Suppressor macrophage treated with lipopolysaccharide for 4 hours (primary cell): ENCODE measurements at regions not wholly inside any gene's neighbourhood (a gene's known extent, or its start where the extent isn't known, plus 50 kb on each side); places are given as distances from the start of the nearest gene placed in this dataset.
"Not testable (repeated sequence)": the region's sequence is repeated elsewhere in the genome, so short reads cannot be mapped to it uniquely, and the experiment has no call there.

Experiments used
- DNase-seq: peaks from one replicate; pipeline ENCODE4 v3.0.0-alpha.2; 2020

DNA sequence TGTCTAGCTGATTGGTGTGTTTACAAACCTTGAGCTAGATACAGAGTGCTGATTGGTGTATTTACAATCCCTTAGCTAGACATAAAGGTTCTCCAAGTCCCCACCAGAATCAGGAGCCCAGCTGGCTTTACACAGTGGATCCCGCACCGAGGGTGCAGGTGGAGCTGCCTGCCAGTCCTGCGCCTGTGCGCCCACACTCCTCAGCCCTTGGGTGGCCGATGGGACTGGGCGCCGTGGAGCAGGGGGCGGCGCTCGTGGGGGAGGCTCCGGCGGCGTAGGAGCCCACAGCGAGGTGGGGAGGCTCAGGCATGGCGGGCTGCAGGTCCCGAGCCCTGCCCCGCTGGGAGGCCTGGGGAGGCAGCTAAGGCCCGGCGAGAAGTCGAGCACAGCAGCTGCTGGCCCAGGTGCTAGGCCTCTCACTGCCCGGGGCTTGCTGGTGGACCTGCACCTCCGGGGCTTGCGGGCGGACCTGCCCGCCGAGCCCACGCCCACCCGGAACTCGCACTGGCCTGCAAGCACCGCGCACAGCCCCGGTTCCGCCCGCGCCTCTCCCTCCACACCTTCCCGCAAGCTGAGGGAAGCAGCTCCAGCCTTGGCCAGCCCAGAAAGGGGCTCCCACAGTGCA lies 51.0 kb upstream of the CDYL start:
- not testable (repeated sequence) for DNase-seq

DNA sequence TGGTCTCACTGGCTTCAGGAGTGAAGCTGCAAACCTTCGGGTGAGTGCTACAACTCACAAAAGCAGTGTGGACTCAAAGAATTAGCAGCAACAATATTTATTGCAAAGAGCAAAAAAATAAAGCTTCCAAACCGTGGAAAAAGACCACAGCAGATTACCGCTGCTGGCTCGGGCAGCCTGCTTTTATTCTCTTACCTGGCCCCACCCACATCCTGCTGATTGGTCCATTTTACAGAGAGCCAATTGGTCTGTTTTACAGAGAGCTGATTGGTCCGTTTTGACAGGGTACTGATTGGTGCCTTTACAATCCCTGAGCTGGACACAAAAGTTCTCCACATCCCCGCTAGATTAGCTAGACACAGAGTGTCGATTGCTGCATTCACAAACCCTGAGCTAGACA lies 51.5 kb upstream of the CDYL start:
- DNase-seq: not testable (repeated sequence)

DNA sequence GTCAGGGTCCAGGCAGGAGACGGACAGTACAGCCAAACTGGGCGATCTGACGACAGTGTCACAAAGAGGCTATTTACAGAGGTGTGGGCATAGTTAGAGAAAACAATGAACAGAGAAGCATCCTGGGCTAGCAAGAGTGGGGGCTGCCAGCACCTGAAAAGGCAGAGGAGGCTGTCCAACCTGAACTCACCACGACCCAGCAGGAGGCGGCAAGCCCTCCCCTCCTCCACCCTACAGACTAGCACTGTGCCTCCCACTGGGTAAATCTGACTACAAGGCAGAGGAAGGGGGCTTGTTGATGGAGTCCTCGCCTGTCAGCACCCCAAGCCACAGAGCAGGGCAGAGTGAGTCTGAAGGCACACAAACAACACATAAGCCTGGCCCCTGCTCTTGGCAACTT lies 52.8 kb upstream of the CDYL start:
- no peak for DNase-seq

DNA sequence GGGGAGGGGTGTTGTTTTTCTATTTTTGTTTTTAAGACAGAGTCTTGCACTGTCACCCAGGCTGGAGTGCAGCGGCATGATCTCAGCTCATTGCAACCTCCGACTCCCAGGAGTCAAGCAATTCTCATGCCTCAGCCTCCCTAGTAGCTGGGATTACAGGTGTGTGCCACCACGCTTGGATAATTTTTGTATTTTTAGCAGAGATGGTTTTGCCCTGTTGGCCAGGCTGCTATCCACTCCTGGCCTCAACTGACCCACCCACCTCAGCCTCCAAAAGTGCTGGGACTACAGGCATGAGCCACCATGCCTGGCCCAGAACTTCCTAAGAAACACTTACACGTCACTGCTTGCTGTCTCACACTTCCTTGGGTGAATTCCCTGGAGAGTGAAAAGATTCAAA lies 54.8 kb upstream of the CDYL start:
- DNase-seq: not testable (repeated sequence)

DNA sequence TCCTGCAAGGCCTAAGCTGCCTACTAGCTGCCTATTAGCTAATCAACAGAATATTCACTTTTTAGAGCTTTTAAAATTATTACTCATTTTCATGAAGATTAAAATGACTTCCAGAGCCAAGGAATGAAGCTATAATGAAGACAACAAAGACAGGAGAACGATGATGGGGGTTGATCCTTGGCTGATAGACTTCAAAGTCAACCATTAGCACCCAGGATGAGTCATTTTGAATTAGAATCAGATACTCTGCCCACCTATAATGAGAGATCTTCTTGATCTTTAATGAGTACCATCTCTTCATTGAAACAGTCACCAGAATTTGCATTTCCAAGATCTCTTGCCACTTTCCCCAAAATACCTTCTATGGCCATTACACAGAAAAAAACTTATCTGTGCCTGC lies 56.7 kb upstream of the CDYL start:
- no peak for DNase-seq

DNA sequence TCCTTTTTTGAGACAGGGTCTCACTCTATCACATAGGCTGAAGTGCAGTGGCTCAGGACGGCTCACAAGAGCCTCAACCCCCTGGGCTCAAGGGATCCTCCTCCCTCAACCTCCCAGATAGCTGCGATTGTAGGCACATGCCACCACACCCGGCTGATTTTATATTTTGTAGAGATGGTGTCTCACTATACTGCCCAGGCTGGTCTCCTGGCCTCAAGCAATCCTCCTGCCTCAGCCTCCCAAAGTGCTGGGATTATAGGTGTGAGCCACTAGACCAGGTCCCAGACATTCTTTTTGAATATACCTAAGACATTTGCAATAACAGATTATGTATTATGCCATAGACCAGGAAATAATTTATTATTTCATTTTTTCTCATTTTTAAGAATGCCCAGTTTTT lies 58.3 kb upstream of the CDYL start:
- no peak for DNase-seq

DNA sequence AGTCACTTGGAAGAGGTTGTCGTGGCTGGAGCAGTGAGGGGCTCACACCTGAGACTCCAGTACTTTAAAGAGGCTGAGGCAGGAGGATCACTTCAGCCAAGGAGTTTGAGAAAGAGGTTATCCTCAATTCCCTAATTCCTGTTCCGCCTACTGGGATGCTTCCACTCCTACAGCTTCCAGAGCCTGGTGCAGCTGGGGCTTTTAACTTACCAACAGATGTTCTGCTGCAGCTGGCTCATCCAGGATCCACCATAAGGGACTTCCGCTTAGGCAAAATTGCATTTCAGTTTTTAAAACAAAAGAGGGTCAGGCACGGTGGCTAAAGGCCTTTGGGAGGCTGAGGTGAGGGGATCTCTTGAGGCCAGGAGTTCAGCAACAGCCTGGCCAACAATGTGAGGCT lies 59.1 kb upstream of the CDYL start:
- no peak for DNase-seq

DNA sequence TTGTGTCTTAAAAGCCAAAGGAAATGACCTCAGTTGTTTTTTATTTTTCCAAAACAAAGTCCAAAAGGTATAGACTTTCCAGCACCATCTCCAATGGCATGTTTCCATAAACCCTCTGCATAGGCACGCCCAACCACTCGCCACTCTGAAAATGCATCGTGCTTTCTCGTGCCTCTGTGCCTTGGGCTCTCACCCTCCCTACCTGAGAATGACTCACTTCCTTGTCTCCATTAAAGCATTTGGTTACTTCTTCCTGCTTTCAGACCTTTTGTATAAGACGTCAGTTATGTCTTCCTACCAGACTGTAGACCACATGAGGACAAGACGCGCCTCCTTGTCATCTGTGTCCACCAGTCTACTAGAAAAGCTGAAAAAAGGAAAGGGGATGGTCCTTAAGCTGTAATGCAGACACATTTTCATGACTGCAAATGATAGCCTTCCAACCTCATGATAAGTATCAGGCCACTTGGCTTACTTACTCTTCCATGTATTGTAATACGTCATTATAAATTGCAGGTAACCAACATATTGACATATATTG lies 61.2 kb upstream of the CDYL start:
- DNase-seq: no peak

DNA sequence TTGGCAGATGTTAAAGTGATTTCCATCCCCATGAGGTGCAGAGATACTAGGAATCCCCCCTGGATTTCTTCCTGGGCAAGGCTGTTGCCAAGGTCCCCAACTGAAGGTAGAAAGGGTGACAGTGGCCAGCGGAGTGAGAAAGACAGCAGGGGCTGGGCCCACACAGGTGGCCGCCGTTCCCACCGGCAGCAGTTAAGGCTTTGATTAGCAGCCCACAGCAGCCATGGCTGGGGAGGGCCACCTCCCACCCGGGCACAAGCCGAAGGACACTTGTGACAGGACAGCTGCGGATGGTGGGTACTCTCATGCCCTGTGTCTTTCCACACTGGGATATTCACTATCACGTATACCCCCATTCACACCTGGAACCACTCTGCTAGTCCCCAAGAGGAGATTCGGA lies 63.9 kb upstream of the CDYL start:
- DNase-seq: no peak

DNA sequence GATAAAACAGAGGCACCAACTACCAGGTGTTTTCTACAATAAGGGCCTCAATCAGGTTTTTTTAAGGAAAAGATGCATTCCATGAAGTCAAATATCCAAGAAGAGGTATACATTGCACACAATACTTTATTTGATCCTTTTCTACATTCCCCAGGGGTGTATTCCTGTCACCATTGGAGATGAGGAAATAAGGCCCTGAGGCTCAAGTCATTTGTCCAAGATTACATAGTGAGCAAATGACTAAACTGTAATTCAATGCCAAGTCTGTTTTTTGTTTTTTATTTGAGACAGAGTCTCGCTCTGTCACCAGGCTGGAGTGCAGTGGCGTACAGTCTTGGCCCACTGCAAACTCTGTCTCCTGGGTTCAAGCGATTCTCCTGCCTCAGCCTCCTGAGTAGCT lies 69.2 kb upstream of the CDYL start:
- no peak for DNase-seq

DNA sequence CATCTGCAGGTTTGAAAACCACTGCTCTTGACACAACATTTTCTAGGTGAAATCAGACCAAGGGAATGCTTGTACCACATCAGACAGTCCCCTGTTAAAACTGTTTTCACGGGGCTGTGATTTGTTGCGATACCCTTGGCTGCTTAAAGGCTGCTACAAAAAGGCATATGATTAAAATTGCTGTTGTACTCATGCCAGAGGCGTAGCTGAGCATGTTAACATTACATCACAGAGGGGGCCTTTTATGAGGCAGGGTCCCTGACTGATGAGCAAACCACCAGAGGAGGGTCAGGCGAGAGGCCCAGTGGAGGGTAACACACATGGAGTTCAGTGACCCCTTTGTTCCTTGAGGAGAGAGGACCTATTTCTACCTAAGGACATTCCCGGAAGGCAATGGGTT lies 70.4 kb upstream of the CDYL start:
- DNase-seq: no peak

DNA sequence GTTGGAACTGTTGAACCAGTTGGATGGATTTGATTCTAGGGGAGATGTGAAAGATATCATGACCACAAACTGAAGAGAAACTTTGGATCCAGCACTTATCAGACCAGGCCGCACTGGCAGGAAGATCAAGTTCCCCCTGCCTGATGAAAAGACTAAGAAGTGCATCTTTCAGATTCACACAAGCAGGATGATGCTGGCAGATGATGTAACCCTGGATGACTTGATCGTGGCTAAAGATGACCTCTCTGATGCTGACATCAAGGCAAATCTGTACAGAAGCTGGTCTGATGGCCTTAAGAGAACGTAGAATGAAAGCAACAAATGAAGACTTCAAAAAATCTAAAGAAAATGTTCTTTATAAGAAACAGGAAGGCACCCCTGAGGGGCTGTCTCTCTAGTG lies 72.8 kb upstream of the CDYL start:
- DNase-seq: peak; percentile 79

DNA sequence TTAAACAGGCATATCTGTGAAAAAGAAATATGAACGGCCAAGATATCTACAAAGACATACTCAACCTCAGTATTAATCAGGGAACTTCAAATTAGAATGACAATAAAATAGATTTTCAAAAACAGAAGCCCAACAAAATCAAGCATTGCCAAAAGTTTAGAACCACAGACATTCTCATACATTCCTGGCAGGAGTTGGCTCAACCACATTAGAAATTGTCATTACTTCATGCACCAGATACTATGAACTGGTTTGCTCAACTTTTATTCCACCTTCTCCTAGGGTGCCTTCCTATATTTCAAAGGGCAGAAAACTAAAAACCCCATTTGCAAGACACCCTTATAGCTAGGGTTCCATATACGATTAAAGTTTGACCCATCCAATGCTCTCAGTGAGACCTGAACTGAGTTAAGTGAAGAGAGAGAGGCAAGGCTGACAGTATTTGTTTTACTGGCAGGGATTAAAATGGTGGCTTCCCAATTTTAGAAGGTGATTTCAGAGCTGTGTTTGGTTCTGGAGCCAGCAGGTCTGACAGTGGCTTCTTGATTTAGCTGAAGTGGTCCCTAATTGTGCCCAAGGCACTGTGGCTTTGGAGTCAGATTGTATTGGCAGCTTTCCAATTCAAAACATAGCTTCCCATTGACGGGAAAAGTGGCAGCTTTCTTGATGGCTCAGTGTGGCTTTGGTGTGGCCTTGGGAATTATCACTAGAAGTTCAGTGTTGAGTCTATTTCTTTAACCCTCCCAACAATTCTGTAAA lies 77.1 kb upstream of the CDYL start:
- DNase-seq: no peak

DNA sequence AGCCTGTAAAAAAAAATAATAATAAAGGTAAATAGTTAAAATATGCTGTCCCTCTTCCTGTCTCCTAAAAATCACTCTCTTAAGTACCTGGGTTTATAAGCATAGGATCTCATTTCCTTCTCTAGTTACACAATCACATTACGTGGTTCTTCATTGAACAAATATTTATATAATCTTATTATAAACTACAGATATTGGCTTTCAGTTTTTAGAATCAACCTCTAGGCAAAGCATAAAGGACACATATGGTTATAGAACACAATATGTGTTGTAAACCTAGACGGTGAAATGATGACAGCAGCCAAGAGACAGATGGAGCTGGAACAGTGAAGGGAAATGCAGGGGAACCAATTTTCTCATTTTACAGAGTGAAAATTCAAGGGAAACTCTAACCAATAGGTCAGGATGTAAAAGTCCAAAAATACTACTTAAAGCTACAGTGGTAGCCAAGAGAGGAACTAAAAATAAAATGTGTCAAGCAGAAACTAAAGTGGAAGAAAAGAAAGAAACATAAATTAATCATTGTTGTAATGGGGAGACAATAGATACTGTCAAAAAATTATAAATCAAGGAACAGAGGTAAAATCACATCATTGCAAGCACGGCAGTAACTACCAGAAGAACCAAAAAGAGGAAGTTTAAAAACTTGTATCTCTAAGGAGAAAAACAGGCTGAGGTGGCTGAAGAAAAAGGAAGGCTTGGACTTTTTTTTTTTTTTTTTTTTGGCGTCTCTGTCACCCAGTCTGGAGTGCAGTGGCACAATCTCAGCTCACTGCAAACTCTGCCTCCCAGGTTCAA lies 82.8 kb upstream of the CDYL start:
- DNase-seq: peak; percentile 45

DNA sequence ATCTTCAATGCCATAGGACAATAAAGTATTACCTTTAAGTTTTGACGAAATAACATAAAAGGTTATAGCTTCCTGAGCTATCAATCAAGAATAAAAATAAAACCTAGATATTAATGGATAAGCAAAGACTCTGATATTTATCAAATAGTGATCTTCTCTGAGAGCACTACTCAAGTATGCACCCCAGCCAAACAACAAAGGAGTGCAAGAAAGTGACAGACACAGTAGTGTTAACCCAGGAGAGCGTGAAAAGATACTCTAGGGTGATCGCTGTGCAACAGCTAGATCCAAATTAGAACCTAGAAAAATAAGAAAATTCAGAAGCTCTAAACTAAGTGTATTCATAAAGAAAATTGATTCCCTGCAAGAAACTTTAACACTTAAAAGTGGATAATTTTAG lies 83.5 kb upstream of the CDYL start:
- no peak for DNase-seq

DNA sequence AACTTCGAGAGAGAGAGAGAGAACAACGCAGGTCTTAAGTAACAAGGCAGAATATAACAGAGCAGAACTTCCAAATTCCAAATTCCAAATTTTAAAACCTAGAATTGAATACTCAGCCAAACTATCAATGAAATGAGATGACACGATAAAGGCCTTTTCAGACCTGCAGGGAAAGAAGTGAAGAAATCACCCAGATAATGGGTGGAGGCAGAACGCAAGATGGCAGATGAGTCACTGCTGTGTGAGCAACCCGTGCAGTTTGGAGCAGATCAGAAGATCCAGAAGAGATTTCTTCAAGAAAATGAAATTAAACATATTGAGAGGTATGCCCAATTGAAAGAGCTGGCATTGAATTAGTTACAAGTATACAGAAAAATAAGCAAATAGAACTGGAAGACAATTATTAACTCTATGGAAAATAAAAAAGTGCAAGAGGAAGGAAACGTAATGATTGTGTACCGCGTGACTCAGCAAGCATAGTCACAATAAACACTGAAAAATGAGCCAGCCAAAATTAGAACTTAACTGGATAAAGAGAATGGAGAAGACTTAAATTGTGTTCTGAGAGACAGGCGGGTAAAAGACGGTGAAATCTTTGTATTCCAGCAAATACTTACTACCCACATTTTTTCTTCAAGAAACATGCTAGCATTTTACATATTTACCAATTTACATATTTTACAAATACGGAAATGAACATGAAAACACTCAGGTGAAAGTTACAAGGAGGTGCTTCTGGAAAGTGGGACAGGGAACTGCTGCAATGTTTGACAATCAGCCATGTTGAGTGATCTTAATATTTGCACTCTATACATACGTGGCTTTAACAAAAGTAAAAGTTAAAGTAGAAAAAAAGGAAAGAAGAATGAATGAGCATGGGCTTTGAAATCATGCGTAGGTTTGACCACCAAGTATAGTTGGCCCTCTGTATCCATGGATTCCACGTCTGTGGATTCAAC lies 87.9 kb upstream of the CDYL start:
- DNase-seq: peak; percentile 81

DNA sequence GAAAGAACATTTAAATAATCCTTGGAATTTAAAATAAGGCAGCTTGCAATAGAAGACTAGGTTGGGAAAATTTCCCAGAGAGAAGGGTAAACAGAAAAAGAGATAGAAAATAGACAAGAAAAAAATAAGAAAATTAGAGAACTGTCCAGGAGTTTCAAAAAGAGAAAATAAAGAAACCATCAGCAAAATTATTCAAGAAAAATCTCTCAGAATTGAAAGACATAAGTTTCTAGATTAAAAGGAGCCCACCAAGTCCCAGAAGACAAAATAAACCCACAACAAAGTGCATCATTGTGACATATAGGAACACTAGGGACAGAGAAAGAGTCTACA lies 88.6 kb upstream of the CDYL start:
- DNase-seq: no peak

DNA sequence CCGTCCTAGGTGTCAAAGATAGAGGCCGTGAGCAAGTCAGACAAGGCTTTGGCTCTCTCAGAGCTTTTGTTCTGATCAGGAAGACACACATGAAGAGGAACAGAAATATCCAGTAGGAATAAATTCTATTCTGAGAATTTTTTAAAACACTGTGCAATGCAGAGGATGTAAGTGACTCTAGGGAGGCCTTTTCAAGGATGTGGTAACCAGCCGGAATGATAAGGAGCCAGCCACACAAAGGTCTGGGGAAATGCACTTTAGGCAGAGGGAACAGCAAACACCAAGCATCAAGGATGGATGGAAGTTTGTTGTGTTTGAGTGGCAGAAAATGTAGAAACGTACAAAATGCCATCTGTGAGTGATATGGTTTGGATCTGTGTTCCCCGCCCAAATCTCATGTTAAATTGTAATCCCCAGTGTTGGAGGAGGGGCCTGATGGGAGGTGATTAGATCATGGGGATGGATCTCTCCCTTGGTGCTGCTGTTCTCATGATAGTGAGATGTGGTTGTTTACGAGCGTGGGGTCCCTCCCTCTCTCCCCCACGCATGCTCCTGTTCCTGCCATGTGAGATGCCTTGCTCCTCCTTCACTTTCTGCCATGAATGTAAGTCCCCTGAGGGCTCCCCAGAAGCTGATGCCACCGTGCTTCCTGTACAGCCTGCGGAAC lies 93.6 kb upstream of the CDYL start:
- no peak for DNase-seq

DNA sequence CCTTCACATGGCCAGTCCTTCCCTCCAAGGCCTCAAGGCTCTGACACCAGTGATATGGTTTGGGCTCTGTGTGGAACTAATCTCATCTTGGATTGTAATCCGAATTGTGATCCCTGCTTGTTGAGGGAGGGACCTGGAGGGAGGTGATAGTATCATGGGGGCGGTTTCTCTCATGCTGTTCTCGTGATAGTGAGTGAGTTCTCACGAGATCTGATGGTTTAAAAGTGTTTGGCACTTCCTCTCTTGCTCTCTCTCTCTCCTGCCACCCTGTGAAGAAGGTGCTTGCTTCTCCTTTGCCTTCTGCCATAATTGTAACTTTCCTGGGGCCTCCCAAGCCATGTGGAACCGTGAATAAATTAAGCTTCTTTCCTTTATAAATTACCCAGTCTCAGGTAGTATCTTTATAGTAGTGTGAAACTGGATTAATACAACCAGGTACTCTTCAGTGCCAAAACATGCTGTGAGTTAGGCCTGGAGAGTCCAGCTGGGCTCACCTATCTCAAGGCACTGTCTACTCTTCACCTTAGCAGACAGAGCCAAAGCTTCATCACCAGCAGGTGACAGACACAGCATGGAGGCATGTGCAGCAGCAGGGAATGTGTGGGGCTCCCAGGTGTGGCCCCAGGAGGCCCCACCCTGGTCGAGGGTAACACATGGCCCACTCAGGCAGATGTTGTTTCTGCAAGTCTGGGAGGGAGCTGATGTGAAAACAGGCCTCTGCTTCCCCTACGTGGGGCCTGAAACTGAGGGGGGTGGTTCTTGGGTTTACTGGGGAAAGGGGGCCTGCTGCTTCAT lies 97.5 kb upstream of the CDYL start:
- DNase-seq: no peak

DNA sequence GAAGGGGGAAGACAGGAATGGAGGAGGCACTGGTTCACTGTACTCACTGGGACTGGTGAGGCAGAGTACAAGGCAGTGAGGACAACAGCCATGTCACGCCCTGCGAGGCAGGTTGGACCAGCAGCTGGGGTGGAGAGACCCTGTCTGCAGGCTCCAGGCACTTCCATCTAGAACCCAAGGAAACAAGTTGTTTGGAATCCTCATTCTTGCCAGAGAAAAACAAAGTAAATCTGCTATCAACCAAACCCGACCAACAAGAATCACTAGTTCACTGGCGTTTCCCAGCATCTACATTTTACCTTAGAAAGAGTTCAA lies 98.5 kb upstream of the CDYL start:
- DNase-seq: no peak

DNA sequence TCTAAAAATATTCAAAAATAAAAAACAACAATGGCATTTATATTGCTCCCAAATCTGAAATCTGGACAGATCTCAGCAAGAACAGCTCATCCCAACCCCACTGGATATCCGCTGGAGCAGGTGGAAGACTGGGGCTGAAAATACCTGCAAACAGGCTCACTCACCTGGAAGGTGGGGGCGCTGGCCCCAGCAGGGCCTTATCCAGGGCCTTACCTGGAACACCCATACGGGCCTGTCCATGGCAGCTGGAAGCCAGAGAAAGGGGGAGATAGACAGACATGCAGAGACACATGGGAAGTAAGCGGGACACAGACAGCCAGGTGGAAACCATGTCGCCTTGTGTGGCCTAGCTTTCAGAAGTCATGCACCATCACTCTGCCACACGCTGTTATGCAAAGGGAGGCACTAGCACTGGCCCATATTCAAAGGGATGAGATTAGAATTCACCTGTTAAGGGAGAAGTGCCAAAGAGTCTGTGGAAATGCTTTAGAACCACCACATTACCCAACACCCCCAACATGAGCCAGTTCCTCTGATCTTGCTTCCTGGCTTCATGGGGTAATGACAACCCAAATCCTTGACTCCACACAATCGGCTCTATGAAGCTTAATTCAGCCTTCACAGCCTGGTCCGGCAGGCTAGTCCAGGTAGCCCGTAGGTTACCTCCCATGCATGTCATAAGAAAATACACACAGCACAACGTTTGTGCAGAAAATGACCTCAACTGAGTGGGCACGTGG lies 99.0 kb upstream of the CDYL start:
- no peak for DNase-seq
